GM23248 (cell line): ENCODE measurements at regions not wholly inside any gene's neighbourhood (a gene's known extent, or its start where the extent isn't known, plus 50 kb on each side); places are given as distances from the start of the nearest gene placed in this dataset.

Experiments
- EZH2 ChIP-seq: fragments of 200-600 bp; sonication (generic); IDR thresholded peaks from 2 replicates; pipeline ENCODE4 v1.6.1; 2018; ENCODE audit warnings: antibody characterized with exemption, mild to moderate bottlenecking; ENCODE audit not compliant: insufficient read depth, poor library complexity, severe bottlenecking
- EZH2phosphoT487 ChIP-seq: fragments of 200-600 bp; sonication (generic); IDR thresholded peaks from 2 replicates; pipeline ENCODE4 v1.6.1; 2018; ENCODE audit warnings: antibody characterized with exemption, moderate library complexity, mild to moderate bottlenecking, low read depth; ENCODE audit not compliant: insufficient read depth

DNA sequence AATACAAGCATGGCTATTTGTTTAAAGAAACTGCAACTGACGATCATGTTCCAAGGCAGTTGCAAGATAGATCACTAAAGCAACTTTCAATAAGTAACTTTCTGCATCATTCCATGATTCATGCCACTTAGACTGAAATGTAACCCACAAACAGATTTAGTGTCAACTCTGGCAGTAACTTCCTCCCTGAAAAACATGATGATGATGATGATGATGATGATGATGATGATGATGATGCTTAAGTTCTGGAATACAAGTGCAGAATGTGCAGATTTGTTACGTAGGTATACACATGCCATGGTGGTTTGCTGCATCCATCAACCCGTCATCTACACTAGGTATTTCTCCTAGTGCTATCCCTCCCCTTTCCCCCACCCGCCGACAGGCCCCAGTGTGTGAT lies 754.7 kb downstream of the INHBA start:
- TF ChIP-seq EZH2 (no peak), EZH2phosphoT487 (no peak)
